ENCODE measurements at regions not wholly inside any gene's neighbourhood (a gene's known extent, or its start where the extent isn't known, plus 50 kb on each side); places are given as distances from the start of the nearest gene placed in this dataset.
"Not testable (repeated sequence)": the region's sequence is repeated elsewhere in the genome, so short reads cannot be mapped to it uniquely, and the experiment has no call there.

DNA sequence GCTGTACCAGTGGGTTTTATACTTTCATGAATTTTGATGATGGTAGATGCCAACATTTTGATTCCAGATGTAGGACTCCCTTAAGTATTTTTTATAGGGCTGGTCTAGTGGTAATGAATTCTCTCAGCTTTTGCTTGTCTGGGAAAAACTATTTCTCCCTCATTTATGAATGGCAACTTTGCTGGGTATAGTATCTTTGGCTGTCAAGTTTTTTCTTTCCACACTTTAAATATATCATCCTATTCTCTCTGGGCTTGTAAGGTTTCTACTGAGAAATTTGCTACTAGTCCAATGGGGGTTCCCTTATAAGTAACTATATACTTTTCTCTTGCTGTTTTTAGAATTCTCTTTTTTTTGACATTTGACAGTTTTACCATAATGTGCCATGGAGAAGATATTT is 629.3 kb downstream of the NR2F1-AS1 start:
- ATAC-seq (no peak), DNase-seq (ENCODE audit: low spot score) (no peak)

DNA sequence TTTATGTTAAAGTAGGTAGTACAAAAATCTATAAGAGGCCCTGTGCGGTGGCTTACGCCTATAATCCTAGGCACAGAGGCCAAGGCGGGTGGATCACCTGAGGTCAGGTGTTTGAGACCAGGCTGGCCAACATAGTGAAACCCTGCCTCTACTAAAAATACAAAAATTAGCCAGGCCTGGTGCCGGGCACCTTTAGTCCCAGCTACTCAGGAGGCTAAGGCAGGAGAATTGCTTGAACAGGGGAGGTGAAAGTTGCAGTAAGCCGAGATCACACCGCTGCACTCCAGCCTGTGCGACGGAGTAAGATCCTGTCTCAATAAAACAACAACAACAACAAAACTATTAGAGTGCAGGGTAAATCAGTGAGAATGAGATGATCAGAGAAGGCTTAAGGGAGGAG is 634.5 kb downstream of the NR2F1-AS1 start:
- DNase-seq (ENCODE audit: low spot score) = no peak
- no peak for ATAC-seq

DNA sequence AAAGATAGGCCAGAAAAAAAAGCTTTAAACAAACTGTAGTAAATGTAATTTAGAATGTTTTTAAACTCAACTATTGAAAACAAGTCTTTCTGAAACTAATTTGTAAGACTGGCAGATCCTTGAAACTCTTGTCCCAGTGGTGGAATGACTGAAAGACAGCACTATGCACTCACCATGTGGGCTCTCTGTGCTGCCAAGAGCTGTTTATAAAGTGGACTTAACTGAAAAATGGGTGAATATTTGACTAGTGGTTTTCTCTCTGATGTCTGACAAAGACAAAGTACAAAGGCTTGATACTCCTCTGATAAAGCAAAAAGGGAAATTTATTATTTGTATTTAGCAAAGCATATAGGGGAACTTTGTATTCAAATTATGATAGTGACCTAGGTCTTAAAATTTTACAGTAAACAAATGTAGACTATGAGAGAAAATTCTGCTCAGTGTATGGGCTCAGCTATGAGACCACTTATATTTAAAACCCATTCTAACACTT is 635.4 kb downstream of the NR2F1-AS1 start:
- peak; percentile 68 for ATAC-seq
- DNase-seq (ENCODE audit: low spot score) = no peak

DNA sequence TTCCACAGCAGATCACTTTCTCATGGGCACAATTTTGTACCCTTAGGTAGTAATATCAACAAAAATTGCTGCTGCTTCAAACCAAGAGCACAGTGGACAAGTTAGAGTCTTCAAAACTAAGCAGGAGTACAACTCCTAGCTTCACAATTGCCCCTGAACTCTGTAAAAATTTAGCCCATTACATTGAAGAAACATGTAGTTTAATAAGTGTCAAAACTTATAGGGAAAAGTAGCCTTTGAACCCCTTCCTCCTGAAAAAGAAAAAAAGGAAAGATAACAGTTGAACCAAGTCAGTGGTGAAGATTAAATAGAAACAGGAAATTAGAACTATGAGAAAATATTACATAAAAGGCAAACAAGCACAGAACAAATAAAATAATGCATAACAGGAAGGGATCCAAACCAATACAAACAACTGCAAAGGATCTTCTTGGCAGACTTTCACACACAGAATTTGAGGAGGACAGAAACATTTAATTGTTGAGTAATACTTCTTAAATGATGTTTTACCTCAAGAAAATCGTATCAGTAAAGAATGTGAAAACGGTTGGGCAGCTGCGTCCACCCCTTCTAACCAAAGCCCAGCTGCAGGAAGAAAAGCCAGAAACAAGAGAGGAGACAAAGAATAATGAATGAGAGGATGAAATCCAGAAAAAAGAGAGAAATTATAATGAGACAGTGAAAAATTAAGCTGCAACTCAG is 636.0 kb downstream of the NR2F1-AS1 start:
- DNase-seq (ENCODE audit: low spot score) (no peak), ATAC-seq (no peak)

GRCh38 chr5:92944337-92944736 is 636.7 kb downstream of the NR2F1-AS1 start:
- ATAC-seq = no peak
- no peak for DNase-seq (ENCODE audit: low spot score)

DNA sequence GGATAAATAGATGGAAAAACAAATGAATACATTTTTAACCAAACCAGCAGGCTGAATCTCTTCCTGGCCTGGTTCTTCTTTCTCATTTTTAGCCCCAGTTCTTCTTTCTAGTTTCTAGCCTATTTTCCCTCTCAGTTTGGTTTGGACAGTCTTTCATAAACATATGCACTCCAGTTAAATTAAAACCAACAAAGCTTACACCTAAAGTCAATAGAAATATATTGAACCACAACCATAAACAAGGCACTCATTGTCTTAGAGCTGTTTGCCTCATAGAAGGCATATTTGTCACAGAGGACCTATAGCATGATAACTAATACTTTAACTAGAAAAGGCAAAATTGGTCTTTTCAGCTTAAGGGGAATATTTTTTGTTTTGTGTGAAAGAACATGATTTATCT is 638.3 kb downstream of the NR2F1-AS1 start:
- DNase-seq (ENCODE audit: low spot score) = no peak
- ATAC-seq = no peak

DNA sequence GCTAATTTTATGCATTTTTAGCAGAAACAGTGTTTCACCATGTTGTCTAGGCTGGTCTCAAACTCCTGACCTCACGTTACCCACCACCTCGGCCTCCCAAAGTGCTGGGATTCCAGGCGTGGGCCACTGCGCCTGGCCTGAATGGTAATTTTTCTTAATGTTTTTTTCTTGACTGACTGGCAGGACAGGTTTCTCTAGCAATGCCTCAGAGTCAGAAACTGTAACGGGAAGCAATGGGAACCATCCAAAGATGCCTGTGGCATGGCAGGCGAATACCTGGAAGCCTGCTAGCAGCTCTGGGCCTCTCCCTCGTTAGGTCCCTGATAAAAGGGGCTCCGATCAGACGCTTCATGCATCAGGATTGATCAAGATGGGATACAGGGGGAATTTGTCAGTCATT is 639.2 kb downstream of the NR2F1-AS1 start:
- no peak for ATAC-seq
- no peak for DNase-seq (ENCODE audit: low spot score)

GRCh38 chr5:92939428-92939827 is 641.6 kb downstream of the NR2F1-AS1 start:
- DNase-seq (ENCODE audit: low spot score) = no peak
- ATAC-seq = no peak

DNA sequence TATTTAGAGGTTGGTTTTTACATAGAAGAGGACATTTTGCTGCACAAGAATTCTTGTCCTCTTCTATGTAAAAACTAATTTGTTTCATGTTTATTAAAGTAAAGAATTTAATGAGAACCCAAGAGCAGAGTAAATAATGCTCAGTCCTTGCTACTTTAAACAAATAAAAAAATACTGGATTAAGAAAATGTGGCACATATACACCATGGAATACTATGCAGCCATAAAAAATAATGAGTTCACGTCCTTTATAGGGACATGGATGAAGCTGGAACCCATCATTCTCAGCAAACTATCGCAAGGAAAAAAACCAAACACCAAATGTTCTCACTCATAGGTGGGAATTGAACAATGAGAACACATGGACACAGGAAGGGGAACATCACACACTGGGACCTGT is 643.6 kb downstream of the NR2F1-AS1 start:
- DNase-seq (ENCODE audit: low spot score); ATAC-seq: not testable (repeated sequence)

GRCh38 chr5:92930057-92930456 is 651.0 kb downstream of the NR2F1-AS1 start:
- ATAC-seq = no peak
- no peak for DNase-seq (ENCODE audit: low spot score)

DNA sequence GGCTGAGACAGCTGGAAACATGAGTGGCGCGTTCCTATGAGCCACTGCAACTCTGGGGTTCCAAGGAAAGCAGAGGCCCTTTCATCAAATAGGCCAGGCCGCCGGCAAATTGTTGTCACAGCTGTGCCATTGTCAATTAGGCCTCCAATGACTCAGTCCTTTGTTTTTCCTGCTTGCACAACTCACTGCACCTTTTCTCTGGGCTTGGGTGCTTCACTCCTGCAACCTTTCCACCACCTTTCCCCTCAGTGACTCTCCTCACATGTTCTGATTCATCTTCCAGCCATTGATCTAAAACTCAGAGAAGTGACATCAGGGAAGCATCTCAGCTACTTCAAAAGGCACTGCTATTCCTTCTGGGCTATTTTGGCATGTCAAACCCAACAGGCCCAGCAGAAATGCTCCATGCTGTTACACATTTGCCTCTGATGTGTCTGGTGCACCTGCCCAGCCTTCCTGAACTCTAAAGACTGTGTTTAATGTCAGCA is 653.7 kb downstream of the NR2F1-AS1 start:
- DNase-seq (ENCODE audit: low spot score) = no peak
- ATAC-seq = no peak

DNA sequence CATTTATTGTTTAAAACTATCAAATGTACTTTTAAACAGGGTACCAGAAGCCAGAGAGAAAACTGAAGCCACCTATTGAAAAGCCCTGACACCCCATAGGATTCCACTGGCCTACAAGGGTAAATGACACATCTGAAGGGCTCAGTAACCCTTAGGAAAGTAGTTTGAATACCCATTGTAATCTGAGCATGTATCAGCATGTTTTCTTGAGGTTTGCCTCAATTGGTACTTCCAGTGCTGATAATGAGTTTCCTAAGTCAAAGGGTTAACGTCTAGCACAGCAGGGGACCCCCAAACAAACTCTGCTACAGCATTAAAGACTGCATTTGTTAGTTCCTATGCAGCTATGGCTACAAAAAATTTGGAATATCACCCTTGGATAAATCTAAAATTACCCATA is 657.1 kb downstream of the NR2F1-AS1 start:
- ATAC-seq (no peak), DNase-seq (ENCODE audit: low spot score) (no peak)

DNA sequence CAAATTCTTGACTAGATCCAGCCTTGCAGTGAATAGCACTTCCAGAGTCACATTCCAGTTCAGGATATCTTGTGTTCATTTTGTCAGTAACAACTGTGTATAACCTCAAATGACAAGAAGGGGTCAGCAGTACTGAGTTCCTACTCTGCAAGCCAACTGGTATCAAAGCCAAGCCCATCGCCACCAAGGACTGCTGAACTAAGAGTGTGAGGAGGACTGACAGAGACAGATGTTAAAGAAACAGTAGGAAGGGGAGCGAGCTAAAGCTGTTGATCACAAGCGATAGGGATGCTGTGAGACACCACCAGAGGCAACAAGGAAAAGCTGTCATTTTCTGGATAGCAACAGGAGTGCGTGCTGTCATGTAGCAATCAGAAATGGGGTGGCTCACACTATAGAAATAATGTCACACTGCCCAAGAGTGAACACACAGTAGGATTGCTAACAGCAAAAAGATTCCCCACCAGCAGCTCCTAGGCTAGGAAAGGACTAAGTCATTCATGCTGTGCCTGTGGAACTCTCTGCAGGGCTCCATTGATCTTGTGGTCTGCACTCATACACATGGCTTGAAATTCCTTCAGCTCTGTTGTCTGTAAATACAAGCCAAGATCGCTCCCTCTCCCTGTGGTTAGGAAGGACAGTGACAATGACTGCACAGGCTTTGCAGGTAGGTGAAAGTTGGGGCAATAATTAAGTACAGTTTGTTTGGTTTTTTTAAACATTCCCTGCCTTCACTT is 658.6 kb downstream of the NR2F1-AS1 start:
- ATAC-seq = no peak
- no peak for DNase-seq (ENCODE audit: low spot score)

- ATAC-seq (no peak), DNase-seq (ENCODE audit: low spot score) (no peak)
Observed at GRCh38 chr5:92917044-92917443, 664.0 kb downstream of the NR2F1-AS1 start.

DNA sequence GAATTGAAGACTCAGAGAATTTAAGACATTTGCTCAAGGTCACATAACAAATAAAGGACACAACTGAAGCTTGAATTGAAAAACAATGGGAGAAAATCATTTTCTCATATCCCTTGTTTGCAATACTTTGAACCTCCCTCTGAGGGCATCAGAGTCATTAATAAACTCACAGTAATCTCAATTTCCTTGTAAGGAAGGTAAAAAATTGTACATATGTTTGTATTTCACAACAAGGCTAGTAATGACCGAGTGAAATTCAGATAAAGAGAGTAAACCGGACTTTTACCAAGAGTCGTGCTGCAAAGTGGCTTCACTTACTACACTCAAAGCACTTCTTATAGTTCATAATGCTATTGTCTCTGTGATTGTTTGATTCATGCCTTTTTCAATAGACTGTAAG is 665.0 kb downstream of the NR2F1-AS1 start:
- no peak for ATAC-seq

GRCh38 chr5:92912283-92912682 is 668.7 kb downstream of the NR2F1-AS1 start:
- DNase-seq (ENCODE audit: low spot score) (no peak), ATAC-seq (no peak)

More for the DNA sequence above, 665.0 kb downstream of the NR2F1-AS1 start:
- DNase-seq (ENCODE audit: low spot score) = no peak

DNA sequence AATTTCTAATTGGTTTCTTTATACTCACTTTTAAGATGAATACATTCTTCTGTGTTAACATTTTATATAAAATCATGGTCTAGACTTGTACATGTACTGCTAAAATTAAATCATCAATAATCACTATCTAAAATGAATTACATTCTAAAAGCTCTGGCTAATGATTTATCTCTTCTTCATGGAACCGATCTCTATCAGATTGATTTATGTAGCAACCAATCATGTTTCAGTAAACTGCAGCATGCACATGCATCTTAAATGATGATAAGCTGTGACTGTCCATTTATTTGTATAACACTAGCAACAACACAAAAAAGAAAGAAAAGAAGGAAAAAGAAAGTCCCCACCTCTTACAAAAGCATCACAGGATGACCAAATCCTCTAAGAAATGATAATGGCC is 669.2 kb downstream of the NR2F1-AS1 start:
- no peak for DNase-seq (ENCODE audit: low spot score)
- no peak for ATAC-seq

DNA sequence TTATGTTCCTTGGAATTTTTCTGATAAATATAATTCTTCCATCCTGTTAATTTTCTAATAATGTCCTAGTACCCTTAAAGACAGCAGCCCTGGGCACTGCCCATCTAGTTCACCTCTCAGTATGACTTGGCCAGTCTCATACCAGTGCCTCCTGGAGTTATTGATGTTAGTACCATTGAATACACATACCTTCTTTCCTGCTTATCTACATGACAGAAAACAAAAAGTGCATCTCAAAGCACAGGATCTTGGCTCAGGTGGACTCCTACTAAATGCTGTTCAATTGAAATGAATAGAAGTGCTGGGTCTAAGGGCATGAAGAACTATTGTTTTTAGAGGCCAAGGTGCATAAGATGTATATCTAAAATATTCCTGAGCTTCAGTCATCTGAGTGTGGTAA is 669.7 kb downstream of the NR2F1-AS1 start:
- DNase-seq (ENCODE audit: low spot score) = no peak
- ATAC-seq = no peak

- ATAC-seq = no peak
- no peak for DNase-seq (ENCODE audit: low spot score)
Observed at GRCh38 chr5:92909602-92909962, 671.4 kb downstream of the NR2F1-AS1 start.

- ATAC-seq (no peak), DNase-seq (ENCODE audit: low spot score) (no peak)
Observed at GRCh38 chr5:92908952-92909601, 671.9 kb downstream of the NR2F1-AS1 start.

DNA sequence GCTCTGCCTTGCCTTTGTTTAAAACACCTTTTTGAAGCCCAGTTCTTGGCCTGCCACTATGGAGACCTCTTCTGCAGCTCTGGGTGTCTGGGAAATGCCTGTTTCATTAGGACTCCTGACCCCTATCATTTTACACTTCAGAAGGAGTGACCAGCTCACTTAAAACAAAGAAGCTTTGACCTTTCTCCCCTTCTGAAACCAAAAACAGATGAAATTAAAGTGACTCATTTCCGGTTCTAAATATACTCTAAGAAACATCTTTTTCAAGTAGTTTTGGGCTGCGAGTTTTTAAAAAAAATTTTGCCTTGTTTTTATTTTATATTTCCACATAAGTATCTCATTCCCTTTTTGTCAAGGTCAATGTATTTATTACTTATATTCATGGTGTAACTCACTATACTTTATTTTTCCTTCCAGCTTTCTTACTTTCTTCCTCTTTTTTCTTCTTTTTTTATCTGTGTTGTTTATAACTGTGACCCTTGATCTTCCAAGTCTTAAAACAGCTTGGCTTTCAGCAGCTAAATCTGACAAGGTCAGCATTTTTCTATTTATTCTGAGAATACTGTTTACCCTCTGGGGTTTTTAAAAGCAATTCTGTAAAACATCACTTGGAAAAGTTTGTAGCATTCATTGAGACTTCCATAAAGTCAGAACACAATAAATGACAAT is 672.9 kb downstream of the NR2F1-AS1 start:
- DNase-seq (ENCODE audit: low spot score) (no peak), ATAC-seq (peak; percentile 71)
